ENCODE measurements at regions not wholly inside any gene's neighbourhood (a gene's known extent, or its start where the extent isn't known, plus 50 kb on each side); places are given as distances from the start of the nearest gene placed in this dataset.

DNA sequence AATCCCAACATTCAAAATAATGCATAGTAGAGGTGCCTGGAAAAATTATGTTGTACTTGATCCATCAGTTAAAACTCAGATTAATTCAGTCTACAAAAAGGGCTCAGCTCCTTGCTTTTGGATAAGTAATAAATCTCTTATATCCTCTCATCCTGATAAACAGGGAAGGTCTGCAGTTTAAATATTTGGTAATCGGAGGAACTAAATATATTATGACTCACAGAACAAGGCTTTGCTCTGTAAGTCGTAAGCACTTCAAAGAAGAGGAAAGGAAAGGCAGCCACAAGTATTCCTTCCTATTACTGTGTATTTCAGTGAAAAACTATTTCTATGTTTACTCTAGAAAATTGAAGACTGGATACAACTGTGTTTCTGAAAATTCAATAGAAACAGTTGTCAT, 757.9 kb downstream of the CDY2B start (continued):
- TF ChIP-seq, protein P1, sequence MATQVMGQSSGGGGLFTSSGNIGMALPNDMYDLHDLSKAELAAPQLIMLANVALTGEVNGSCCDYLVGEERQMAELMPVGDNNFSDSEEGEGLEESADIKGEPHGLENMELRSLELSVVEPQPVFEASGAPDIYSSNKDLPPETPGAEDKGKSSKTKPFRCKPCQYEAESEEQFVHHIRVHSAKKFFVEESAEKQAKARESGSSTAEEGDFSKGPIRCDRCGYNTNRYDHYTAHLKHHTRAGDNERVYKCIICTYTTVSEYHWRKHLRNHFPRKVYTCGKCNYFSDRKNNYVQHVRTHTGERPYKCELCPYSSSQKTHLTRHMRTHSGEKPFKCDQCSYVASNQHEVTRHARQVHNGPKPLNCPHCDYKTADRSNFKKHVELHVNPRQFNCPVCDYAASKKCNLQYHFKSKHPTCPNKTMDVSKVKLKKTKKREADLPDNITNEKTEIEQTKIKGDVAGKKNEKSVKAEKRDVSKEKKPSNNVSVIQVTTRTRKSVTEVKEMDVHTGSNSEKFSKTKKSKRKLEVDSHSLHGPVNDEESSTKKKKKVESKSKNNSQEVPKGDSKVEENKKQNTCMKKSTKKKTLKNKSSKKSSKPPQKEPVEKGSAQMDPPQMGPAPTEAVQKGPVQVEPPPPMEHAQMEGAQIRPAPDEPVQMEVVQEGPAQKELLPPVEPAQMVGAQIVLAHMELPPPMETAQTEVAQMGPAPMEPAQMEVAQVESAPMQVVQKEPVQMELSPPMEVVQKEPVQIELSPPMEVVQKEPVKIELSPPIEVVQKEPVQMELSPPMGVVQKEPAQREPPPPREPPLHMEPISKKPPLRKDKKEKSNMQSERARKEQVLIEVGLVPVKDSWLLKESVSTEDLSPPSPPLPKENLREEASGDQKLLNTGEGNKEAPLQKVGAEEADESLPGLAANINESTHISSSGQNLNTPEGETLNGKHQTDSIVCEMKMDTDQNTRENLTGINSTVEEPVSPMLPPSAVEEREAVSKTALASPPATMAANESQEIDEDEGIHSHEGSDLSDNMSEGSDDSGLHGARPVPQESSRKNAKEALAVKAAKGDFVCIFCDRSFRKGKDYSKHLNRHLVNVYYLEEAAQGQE (IDR thresholded peaks at IDR 0.05): no peak
- TF ChIP-seq YY1 (IDR thresholded peaks at IDR 0.05): no peak

DNA sequence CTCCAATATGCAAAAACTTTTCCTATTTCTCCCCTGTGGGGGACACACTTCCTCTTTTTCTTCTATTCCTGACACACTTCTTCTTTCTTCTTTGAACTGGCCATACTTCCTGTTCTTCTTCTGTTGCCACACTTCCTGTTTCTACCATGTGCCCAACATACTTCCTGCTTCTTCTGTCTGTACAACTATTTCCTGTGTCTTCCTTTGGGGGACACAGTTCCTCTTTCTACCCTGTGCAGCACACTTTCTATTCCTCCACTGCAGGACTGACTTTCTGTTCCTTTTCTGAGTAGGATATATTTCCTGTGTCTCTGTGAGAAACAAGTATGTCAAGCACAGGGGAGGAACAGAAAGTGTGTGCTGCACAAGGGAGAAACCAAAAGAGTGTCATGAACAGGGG, 794.7 kb downstream of the CDY2B start:
- Histone ChIP-seq H3K36me3 (ENCODE audit: control insufficient read depth in 4 of 4, insufficient read depth in 3 of 4, low read depth in 1 of 4, low read length in 3 of 4) (no peaks in the 10 kb centered on the region), H3K27ac (ENCODE audit: low read depth in 1 of 2, low read length in 2 of 2) (no peak overlapping the region), H3K9me3 (ENCODE audit: control insufficient read depth in 4 of 4, low read length in 3 of 4) (peaks cover 0 to 6% (median 0%) of the 10 kb centered on the region in 4 donors), H3K27me3 (ENCODE audit: control insufficient read depth in 4 of 4, insufficient read depth in 4 of 4, low read length in 3 of 4) (no peaks in the 10 kb centered on the region), H3K4me3 (ENCODE audit: low read depth in 1 of 3, low read length in 3 of 3) (no peak overlapping the region), H3K9ac (ENCODE audit: low read depth in 1 of 2, low read length in 2 of 2) (no peak overlapping the region), H3K4me1 (ENCODE audit: control insufficient read depth in 4 of 4, insufficient read depth in 4 of 4, low read length in 3 of 4) (no peaks in the 10 kb centered on the region)
- DNase-seq (ENCODE audit: low spot score): no peak
- TF ChIP-seq, protein P2, sequence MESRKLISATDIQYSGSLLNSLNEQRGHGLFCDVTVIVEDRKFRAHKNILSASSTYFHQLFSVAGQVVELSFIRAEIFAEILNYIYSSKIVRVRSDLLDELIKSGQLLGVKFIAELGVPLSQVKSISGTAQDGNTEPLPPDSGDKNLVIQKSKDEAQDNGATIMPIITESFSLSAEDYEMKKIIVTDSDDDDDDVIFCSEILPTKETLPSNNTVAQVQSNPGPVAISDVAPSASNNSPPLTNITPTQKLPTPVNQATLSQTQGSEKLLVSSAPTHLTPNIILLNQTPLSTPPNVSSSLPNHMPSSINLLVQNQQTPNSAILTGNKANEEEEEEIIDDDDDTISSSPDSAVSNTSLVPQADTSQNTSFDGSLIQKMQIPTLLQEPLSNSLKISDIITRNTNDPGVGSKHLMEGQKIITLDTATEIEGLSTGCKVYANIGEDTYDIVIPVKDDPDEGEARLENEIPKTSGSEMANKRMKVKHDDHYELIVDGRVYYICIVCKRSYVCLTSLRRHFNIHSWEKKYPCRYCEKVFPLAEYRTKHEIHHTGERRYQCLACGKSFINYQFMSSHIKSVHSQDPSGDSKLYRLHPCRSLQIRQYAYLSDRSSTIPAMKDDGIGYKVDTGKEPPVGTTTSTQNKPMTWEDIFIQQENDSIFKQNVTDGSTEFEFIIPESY (IDR thresholded peaks at IDR 0.05): no peak
- TF ChIP-seq FOXA2 (IDR thresholded peaks at IDR 0.05) (no peak), NR2F2 (IDR thresholded peaks at IDR 0.05) (no peak), TAF1 (conservative IDR thresholded peaks at IDR 0.05) (no peak), GABPA (IDR thresholded peaks at IDR 0.05 in 1 of 2, conservative IDR thresholded peaks at IDR 0.05 in 1 of 2) (no peak), JUND (IDR thresholded peaks at IDR 0.05) (no peak), YY1 (IDR thresholded peaks at IDR 0.05) (no peak), HNF4A (conservative IDR thresholded peaks at IDR 0.05) (no peak), HNF4G (IDR thresholded peaks at IDR 0.05) (no peak), SP1 (IDR thresholded peaks at IDR 0.05) (no peak), RAD21 (IDR thresholded peaks at IDR 0.05) (no peak), FOXA1 (IDR thresholded peaks at IDR 0.05) (no peak), EGR1 (IDR thresholded peaks at IDR 0.05; ENCODE audit: low read depth in 2 of 2) (no peak), RXRA (IDR thresholded peaks at IDR 0.05) (no peak)
- TF ChIP-seq, protein P1 (IDR thresholded peaks at IDR 0.05): no peak
- TF ChIP-seq, protein P3, sequence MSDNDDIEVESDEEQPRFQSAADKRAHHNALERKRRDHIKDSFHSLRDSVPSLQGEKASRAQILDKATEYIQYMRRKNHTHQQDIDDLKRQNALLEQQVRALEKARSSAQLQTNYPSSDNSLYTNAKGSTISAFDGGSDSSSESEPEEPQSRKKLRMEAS (IDR thresholded peaks at IDR 0.05): no peak
- TF ChIP-seq, protein P4, sequence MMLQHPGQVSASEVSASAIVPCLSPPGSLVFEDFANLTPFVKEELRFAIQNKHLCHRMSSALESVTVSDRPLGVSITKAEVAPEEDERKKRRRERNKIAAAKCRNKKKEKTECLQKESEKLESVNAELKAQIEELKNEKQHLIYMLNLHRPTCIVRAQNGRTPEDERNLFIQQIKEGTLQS (IDR thresholded peaks at IDR 0.05): no peak
- TF ChIP-seq, protein P5, sequence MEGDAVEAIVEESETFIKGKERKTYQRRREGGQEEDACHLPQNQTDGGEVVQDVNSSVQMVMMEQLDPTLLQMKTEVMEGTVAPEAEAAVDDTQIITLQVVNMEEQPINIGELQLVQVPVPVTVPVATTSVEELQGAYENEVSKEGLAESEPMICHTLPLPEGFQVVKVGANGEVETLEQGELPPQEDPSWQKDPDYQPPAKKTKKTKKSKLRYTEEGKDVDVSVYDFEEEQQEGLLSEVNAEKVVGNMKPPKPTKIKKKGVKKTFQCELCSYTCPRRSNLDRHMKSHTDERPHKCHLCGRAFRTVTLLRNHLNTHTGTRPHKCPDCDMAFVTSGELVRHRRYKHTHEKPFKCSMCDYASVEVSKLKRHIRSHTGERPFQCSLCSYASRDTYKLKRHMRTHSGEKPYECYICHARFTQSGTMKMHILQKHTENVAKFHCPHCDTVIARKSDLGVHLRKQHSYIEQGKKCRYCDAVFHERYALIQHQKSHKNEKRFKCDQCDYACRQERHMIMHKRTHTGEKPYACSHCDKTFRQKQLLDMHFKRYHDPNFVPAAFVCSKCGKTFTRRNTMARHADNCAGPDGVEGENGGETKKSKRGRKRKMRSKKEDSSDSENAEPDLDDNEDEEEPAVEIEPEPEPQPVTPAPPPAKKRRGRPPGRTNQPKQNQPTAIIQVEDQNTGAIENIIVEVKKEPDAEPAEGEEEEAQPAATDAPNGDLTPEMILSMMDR (IDR thresholded peaks at IDR 0.05; ENCODE audit: low read depth, low read length, missing input control): no peak

Measured in liver (tissue), 7 donors.